HL-60 (cell line): ENCODE measurements at regions not wholly inside any gene's neighbourhood (a gene's known extent, or its start where the extent isn't known, plus 50 kb on each side); places are given as distances from the start of the nearest gene placed in this dataset.

ENCODE experiments used
- DNase-seq, 2 experiments: peaks; one replicate each; pipeline ENCODE4 v3.0.0-alpha.2; 2010 to 2020; ENCODE audit warnings: low read depth in 1 of 2, low spot score in 1 of 2
- H3K27ac ChIP-seq: fragments of 250-450 bp; sonication (Bioruptor Pico); replicated peaks from 2 replicates; pipeline ENCODE4 v1.5.1; 2020; ENCODE audit warnings: mild to moderate bottlenecking, moderate library complexity
- H3K27me3 ChIP-seq: fragments of 250-450 bp; sonication (Bioruptor Pico); 2 replicates; pipeline ENCODE4 v1.5.1; 2021; ENCODE audit warnings: mild to moderate bottlenecking, moderate library complexity; ENCODE audit not compliant: insufficient read depth, poor library complexity, severe bottlenecking
- H3K4me3 ChIP-seq: replicated peaks from 2 replicates; pipeline ENCODE4 v1.5.1; 2011; ENCODE audit warnings: mild to moderate bottlenecking, control low read depth, low read length; ENCODE audit not compliant: insufficient read depth
- GABPA ChIP-seq: IDR thresholded peaks from 2 replicates; pipeline ENCODE4 v1.6.1; 2012; ENCODE audit warnings: low read depth
- POLR2AphosphoS5 ChIP-seq: IDR thresholded peaks from 2 replicates; pipeline ENCODE4 v1.6.1; 2012; ENCODE audit warnings: low read depth
- SPI1 ChIP-seq: IDR thresholded peaks from 2 replicates; pipeline ENCODE4 v1.6.1; 2012; ENCODE audit warnings: low read depth, mild to moderate bottlenecking, borderline replicate concordance
- TF ChIP-seq, protein P1 (sequence below): IDR thresholded peaks from 2 replicates; pipeline ENCODE4 v1.6.1; 2012; ENCODE audit warnings: low read depth; ENCODE audit not compliant: insufficient replicate concordance
- TF ChIP-seq, protein P2 (sequence below): IDR thresholded peaks from one replicate; pipeline ENCODE4 v1.5.1; 2011; ENCODE audit warnings: low read length, control low read depth, inconsistent platforms; ENCODE audit not compliant: insufficient read depth

DNA sequence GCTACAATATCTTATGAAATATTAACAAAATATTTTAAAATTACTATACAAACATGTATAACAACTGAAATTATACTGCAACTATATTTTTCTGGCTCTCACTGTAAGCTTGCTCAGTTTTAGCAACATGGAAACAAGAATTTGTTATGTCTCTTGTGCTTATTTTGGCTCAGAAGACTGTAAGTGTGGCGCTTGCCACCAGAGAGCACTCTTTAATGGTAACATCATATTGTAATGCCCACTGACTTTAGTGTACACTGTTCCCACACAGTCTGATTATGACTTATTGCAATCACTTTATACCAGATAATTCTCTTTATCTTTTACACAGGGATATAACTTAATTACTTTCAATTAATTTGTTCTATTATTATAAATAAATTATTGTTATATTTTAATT is 1500.6 kb upstream of the TMEFF2 start:
- no peaks in the 10 kb centered on the region for H3K27me3 ChIP-seq
- H3K27ac ChIP-seq, result no peak overlapping the region
- no peak for DNase-seq

DNA sequence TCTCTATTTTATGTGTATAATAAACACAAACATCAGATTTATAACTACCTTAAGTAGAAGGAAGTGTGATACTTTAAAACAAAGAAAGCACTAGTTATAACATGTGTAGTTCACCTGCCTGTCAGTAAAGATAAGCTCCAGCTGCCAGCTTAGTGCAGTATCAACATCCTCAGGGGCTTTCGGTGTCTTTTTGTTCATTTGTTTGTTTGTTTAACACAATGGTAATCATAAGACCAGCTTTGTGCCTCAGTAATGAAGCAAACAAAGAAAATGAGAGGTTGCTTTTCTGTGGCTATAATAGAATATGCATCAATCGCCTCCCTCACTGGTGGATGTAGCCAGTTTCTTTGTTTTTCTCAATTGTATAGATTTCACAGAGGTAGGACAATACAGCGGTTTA is 1499.0 kb upstream of the TMEFF2 start:
- Histone ChIP-seq H3K27ac (no peak overlapping the region), H3K4me3 (no peak overlapping the region), H3K27me3 (no peaks in the 10 kb centered on the region)
- DNase-seq, result no peak
- TF ChIP-seq, protein P1, sequence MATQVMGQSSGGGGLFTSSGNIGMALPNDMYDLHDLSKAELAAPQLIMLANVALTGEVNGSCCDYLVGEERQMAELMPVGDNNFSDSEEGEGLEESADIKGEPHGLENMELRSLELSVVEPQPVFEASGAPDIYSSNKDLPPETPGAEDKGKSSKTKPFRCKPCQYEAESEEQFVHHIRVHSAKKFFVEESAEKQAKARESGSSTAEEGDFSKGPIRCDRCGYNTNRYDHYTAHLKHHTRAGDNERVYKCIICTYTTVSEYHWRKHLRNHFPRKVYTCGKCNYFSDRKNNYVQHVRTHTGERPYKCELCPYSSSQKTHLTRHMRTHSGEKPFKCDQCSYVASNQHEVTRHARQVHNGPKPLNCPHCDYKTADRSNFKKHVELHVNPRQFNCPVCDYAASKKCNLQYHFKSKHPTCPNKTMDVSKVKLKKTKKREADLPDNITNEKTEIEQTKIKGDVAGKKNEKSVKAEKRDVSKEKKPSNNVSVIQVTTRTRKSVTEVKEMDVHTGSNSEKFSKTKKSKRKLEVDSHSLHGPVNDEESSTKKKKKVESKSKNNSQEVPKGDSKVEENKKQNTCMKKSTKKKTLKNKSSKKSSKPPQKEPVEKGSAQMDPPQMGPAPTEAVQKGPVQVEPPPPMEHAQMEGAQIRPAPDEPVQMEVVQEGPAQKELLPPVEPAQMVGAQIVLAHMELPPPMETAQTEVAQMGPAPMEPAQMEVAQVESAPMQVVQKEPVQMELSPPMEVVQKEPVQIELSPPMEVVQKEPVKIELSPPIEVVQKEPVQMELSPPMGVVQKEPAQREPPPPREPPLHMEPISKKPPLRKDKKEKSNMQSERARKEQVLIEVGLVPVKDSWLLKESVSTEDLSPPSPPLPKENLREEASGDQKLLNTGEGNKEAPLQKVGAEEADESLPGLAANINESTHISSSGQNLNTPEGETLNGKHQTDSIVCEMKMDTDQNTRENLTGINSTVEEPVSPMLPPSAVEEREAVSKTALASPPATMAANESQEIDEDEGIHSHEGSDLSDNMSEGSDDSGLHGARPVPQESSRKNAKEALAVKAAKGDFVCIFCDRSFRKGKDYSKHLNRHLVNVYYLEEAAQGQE, result no peak
- TF ChIP-seq, protein P2, sequence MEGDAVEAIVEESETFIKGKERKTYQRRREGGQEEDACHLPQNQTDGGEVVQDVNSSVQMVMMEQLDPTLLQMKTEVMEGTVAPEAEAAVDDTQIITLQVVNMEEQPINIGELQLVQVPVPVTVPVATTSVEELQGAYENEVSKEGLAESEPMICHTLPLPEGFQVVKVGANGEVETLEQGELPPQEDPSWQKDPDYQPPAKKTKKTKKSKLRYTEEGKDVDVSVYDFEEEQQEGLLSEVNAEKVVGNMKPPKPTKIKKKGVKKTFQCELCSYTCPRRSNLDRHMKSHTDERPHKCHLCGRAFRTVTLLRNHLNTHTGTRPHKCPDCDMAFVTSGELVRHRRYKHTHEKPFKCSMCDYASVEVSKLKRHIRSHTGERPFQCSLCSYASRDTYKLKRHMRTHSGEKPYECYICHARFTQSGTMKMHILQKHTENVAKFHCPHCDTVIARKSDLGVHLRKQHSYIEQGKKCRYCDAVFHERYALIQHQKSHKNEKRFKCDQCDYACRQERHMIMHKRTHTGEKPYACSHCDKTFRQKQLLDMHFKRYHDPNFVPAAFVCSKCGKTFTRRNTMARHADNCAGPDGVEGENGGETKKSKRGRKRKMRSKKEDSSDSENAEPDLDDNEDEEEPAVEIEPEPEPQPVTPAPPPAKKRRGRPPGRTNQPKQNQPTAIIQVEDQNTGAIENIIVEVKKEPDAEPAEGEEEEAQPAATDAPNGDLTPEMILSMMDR, result no peak
- TF ChIP-seq GABPA (no peak), POLR2AphosphoS5 (no peak)

More for the DNA sequence above, 1500.6 kb upstream of the TMEFF2 start:
- no peak for TF ChIP-seq GABPA
- TF ChIP-seq, protein P1, result no peak
- TF ChIP-seq, protein P2, result no peak
- no peak for TF ChIP-seq POLR2AphosphoS5
- no peak for TF ChIP-seq SPI1
- H3K4me3 ChIP-seq, result no peak overlapping the region

DNA sequence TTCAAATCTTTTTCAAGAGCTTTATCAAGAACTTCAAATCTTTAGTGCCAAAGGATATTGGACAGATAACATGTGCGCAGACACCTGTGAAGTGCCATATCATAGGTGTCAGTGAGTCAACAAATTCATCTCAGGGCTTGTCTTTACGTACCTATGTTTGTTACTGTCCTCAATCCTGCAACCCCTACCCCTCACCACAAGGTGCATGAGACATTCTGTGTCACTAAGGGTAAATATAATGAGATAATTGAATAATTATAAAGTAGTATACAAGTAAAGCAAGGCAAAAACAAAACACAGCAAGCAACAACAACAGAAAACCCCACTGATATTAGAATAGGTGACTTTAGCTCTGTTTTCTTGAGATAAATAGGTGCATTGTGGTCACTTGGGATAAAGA is 1495.8 kb upstream of the TMEFF2 start:
- Histone ChIP-seq H3K27me3 (no peaks in the 10 kb centered on the region), H3K27ac (no peak overlapping the region), H3K4me3 (no peak overlapping the region)
- TF ChIP-seq SPI1 (no peak), GABPA (no peak), POLR2AphosphoS5 (no peak)
- TF ChIP-seq, protein P1, result no peak
- TF ChIP-seq, protein P2, result no peak
- no peak for DNase-seq
